ENCODE measurements at regions not wholly inside any gene's neighbourhood (a gene's known extent, or its start where the extent isn't known, plus 50 kb on each side); places are given as distances from the start of the nearest gene placed in this dataset.

DNA sequence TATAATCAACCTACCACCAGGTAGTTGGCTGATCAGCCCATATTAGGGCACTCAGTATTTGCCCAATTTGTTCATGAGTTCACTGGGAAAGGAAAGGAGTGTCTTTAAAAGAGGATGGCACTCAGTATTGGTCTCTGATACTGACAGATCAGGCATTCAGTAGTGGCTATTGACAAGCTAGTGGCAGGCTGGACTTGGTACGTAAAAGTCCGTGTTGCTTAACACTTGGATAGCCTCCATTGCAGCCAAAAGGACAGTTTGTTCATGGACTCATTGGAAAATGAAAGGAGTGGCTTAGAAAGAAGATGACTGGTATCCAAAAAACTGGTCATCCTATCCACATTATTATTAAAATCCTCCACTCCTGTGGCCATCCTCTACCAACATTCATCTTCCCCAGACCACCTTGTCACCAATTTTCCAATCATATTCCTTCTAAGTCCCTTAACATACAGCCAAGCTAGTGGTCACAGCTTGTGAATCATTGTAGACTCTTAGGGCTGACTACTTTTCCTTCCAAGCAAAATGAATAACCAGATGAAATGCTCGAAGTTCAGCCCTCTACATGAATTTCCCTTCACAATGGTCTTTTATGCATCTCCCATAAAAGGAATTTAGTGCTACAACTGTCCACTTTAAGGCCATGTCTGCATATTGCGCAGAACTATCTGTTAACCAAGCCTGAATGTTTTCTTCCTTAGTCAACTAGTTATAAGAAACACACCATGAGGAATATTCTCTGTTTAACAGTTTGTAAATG lies 78.6 kb upstream of the MAGI2 start:
- no peak for DNase-seq
- no peaks in the 10 kb centered on the region for H3K9me3 ChIP-seq
- no peak overlapping the region for H3K27ac ChIP-seq
- no peaks in the 10 kb centered on the region for H3K36me3 ChIP-seq
- TF ChIP-seq CTCF (IDR thresholded peaks at IDR 0.05) = no peak
- no peak overlapping the region for H3K4me3 ChIP-seq
- no peak for ATAC-seq
- no peak for FAIRE-seq
- intact Hi-C loops (cut with DNase I) = no loop called here
- WGBS, 2 donors = 64 to 78% methylated on average over 4 of the region's 4 CpGs
- no peaks in the 10 kb centered on the region for H3K4me1 ChIP-seq
- H3K27me3 ChIP-seq = no peaks in the 10 kb centered on the region

- Histone ChIP-seq H3K4me3 (no peak overlapping the region), H3K27me3 (no peaks in the 10 kb centered on the region), H3K4me1 (no peaks in the 10 kb centered on the region), H3K27ac (no peak overlapping the region), H3K36me3 (no peaks in the 10 kb centered on the region), H3K9me3 (no peaks in the 10 kb centered on the region)
- ATAC-seq (no peak), DNase-seq (no peak), FAIRE-seq (no peak)
- 52 to 78% methylated on average over 3 of the region's 3 CpGs for WGBS, 2 donors
- no peak for TF ChIP-seq CTCF (IDR thresholded peaks at IDR 0.05)
- intact Hi-C loops (cut with DNase I) = no loop called here
Observed at GRCh38 chr7:79531116-79531515, 77.6 kb upstream of the MAGI2 start.

DNA sequence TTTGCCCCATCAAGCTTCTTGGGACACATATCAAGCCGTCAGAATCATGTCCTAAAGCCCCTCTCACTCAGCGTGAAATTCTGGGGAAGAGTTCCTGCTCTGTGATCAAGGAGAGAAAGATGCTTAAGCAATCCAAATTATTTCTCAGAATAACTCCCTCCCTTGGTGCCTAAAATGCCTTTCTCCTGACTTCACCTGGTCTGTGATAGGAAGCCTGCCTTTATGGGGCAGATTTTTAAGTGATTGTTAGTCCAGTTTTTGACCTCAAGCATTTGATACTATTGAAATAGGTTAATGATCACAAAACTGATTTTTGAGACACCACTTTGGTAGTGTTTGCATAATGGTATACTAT lies 76.4 kb upstream of the MAGI2 start:
- Histone ChIP-seq H3K4me1 (no peaks in the 10 kb centered on the region), H3K4me3 (no peak overlapping the region), H3K27ac (no peak overlapping the region), H3K36me3 (no peaks in the 10 kb centered on the region), H3K9me3 (no peaks in the 10 kb centered on the region), H3K27me3 (no peaks in the 10 kb centered on the region)
- WGBS, 2 donors = 47 to 52% methylated on average over 2 of the region's 2 CpGs
- FAIRE-seq (no peak), ATAC-seq (no peak), DNase-seq (no peak)
- no peak for TF ChIP-seq CTCF (IDR thresholded peaks at IDR 0.05)
- intact Hi-C loops (cut with DNase I) = no loop called here

DNA sequence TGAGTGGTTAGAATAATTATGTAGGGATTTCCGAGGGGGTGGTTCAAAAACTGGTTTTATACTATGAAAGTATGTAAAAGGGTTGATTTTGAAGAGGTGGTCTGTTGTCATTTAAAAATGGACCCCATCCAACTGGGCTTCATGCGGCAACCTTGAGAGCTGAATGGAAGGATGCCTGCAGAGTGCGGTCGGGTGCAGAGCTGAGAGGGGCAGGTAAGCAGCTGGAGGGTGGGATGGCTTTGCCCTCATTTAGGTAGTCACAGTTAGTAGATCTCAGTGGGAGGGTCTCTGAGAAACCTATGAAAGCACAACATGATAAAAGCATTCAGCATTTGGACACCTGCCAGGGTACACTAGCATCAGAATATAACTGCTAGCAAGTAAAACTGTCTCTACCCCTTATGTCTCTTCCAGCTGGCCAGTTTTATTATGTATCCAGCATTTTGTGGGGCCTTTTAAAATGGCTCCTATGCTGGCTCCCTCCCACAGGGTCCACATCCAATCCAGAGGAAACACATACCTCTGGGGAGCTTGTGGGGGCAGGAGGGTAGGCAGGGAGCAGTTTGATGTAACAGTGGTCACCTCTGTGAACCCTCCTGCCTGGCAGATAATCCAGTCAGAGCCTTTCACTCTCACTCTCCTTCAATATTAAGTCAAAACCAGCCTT lies 75.9 kb upstream of the MAGI2 start:
- no peaks in the 10 kb centered on the region for H3K27me3 ChIP-seq
- no peaks in the 10 kb centered on the region for H3K9me3 ChIP-seq
- H3K4me1 ChIP-seq = no peaks in the 10 kb centered on the region
- intact Hi-C loops (cut with DNase I) = no loop called here
- no peak for ATAC-seq
- TF ChIP-seq CTCF (IDR thresholded peaks at IDR 0.05) = no peak
- WGBS, 2 donors = 76 to 78% methylated on average over 4 of the region's 4 CpGs
- H3K4me3 ChIP-seq = no peak overlapping the region
- FAIRE-seq = no peak
- peak in 1 of 6 donors; percentile 14 for DNase-seq
- no peak overlapping the region for H3K27ac ChIP-seq
- no peaks in the 10 kb centered on the region for H3K36me3 ChIP-seq

GRCh38 chr7:79528421-79528820 lies 75.0 kb upstream of the MAGI2 start:
- ATAC-seq = no peak
- Histone ChIP-seq H3K27ac (no peak overlapping the region), H3K36me3 (no peaks in the 10 kb centered on the region), H3K9me3 (no peaks in the 10 kb centered on the region), H3K27me3 (no peaks in the 10 kb centered on the region), H3K4me3 (no peak overlapping the region), H3K4me1 (no peaks in the 10 kb centered on the region)
- TF ChIP-seq CTCF (IDR thresholded peaks at IDR 0.05) = no peak
- no peak for DNase-seq
- 33 to 48% methylated on average over 1 of the region's 1 CpG for WGBS, 2 donors
- intact Hi-C loops (cut with DNase I) = no loop called here
- no peak for FAIRE-seq

Data from pancreas (tissue), 10 donors.